WTC11 (cell line): ENCODE measurements at regions not wholly inside any gene's neighbourhood (a gene's known extent, or its start where the extent isn't known, plus 50 kb on each side); places are given as distances from the start of the nearest gene placed in this dataset.
"Not testable (repeated sequence)": the region's sequence is repeated elsewhere in the genome, so short reads cannot be mapped to it uniquely, and the experiment has no call there.

Experiments
- ATAC-seq: fragments of 200-7000 bp; cut with Tn5 transposase; 2 replicates; pipeline ENCODE4 v1.10.0; 2021; ENCODE audit warnings: mild to moderate bottlenecking, moderate library complexity
- CTCF ChIA-PET: fragments of 300-600 bp; sonication (Branson Sonifier 250); formaldehyde crosslinking; loops from one replicate; lab custom pipeline; 2021; ENCODE audit warnings: antibody characterized with exemption; lab: Charles Lee
- POLR2A ChIA-PET: fragments of 350-600 bp; sonication (Branson Sonifier 250); formaldehyde crosslinking; loops from one replicate; lab custom pipeline; 2021; ENCODE audit warnings: antibody characterized with exemption; lab: Charles Lee
- DNase-seq: peaks from one replicate; pipeline ENCODE4 v3.0.0; 2021; ENCODE audit warnings: low spot score
- H3K27ac Mint-ChIP-seq: 2 replicates; pipeline ENCODE4 v1.8.0; 2021; ENCODE audit warnings: mixed read lengths
- H3K27me3 Mint-ChIP-seq: 2 replicates; pipeline ENCODE4 v1.8.0; 2021; ENCODE audit warnings: low read depth, mild to moderate bottlenecking, moderate library complexity, mixed read lengths
- H3K36me3 Mint-ChIP-seq: 2 replicates; pipeline ENCODE4 v1.8.0; 2021; ENCODE audit warnings: mixed read lengths
- H3K4me1 Mint-ChIP-seq: 2 replicates; pipeline ENCODE4 v1.8.0; 2022; ENCODE audit warnings: mixed read lengths
- H3K4me3 Mint-ChIP-seq: 2 replicates; pipeline ENCODE4 v1.8.0; 2021; ENCODE audit warnings: mild to moderate bottlenecking, moderate library complexity, mixed read lengths
- H3K9me3 Mint-ChIP-seq: 2 replicates; pipeline ENCODE4 v1.8.0; 2021; ENCODE audit warnings: mixed read lengths
- AFF4 ChIP-seq: sonication (generic); formaldehyde crosslinking; IDR thresholded peaks from 2 replicates; pipeline ENCODE4 v1.8.1; 2023; ENCODE audit warnings: mild to moderate bottlenecking, missing genetic modification reagents, borderline replicate concordance
- ATF1 ChIP-seq: sonication (generic); formaldehyde crosslinking; IDR thresholded peaks from 2 replicates; pipeline ENCODE4 v1.8.1; 2023; ENCODE audit warnings: mild to moderate bottlenecking, moderate library complexity, missing genetic modification reagents
- CBFB ChIP-seq: sonication (generic); formaldehyde crosslinking; IDR thresholded peaks from 2 replicates; pipeline ENCODE4 v1.8.1; 2022; ENCODE audit warnings: mild to moderate bottlenecking, low read depth, missing genetic modification reagents
- CDX4 ChIP-seq: fragments of 250-450 bp; sonication (Bioruptor Pico); IDR thresholded peaks from 2 replicates; pipeline ENCODE4 v1.9.0; 2021; ENCODE audit warnings: moderate library complexity, mild to moderate bottlenecking, inconsistent platforms, borderline replicate concordance
- CREM ChIP-seq: sonication (generic); formaldehyde crosslinking; IDR thresholded peaks from 2 replicates; pipeline ENCODE4 v1.8.1; 2022; ENCODE audit warnings: mild to moderate bottlenecking, missing genetic modification reagents, moderate library complexity
- ETV6 ChIP-seq: sonication (generic); formaldehyde crosslinking; IDR thresholded peaks from 2 replicates; pipeline ENCODE4 v1.8.1; 2022; ENCODE audit warnings: mild to moderate bottlenecking, missing genetic modification reagents
- GRHL2 ChIP-seq: fragments of 250-450 bp; sonication (Bioruptor Pico); IDR thresholded peaks from 2 replicates; pipeline ENCODE4 v1.8.0; 2022; ENCODE audit warnings: mild to moderate bottlenecking, moderate library complexity; ENCODE audit not compliant: insufficient replicate concordance, severe bottlenecking
- HMGA2 ChIP-seq: fragments of 250-450 bp; sonication (Bioruptor Pico); IDR thresholded peaks from 2 replicates; pipeline ENCODE4 v1.4.0; 2021; ENCODE audit warnings: mild to moderate bottlenecking, moderate library complexity
- IRF2 ChIP-seq: sonication (generic); formaldehyde crosslinking; IDR thresholded peaks from 2 replicates; pipeline ENCODE4 v1.8.0; 2022; ENCODE audit warnings: low read depth, missing genetic modification reagents, borderline replicate concordance
- MAX ChIP-seq: sonication (generic); formaldehyde crosslinking; IDR thresholded peaks from 2 replicates; pipeline ENCODE4 v1.8.0; 2022; ENCODE audit warnings: mild to moderate bottlenecking, missing genetic modification reagents
- NFATC4 ChIP-seq: fragments of 250-450 bp; sonication (Bioruptor Pico); IDR thresholded peaks from 2 replicates; pipeline ENCODE4 v1.9.0; 2021; ENCODE audit warnings: mild to moderate bottlenecking
- SP1 ChIP-seq: sonication (generic); formaldehyde crosslinking; conservative IDR thresholded peaks from 2 replicates; pipeline ENCODE4 v1.8.1; 2022; ENCODE audit warnings: missing genetic modification reagents
- USF2 ChIP-seq: sonication (generic); formaldehyde crosslinking; IDR thresholded peaks from 2 replicates; pipeline ENCODE4 v1.8.1; 2023; ENCODE audit warnings: mild to moderate bottlenecking, missing genetic modification reagents, moderate library complexity
- ZBTB21 ChIP-seq: sonication (generic); formaldehyde crosslinking; IDR thresholded peaks from 2 replicates; pipeline ENCODE4 v1.8.1; 2023; ENCODE audit warnings: mild to moderate bottlenecking, missing genetic modification reagents, borderline replicate concordance
- ZMAT4 ChIP-seq: fragments of 250-450 bp; sonication (Bioruptor Pico); IDR thresholded peaks from 2 replicates; pipeline ENCODE4 v1.9.0; 2021; ENCODE audit warnings: mild to moderate bottlenecking
- ZNF317 ChIP-seq: sonication (generic); formaldehyde crosslinking; IDR thresholded peaks from 2 replicates; pipeline ENCODE4 v1.8.1; 2023; ENCODE audit warnings: low read depth, mild to moderate bottlenecking, moderate library complexity, missing genetic modification reagents, borderline replicate concordance
- ZNF416 ChIP-seq: fragments of 250-450 bp; sonication (Bioruptor Pico); IDR thresholded peaks from 2 replicates; pipeline ENCODE4 v1.9.0; 2021; ENCODE audit warnings: mild to moderate bottlenecking, inconsistent platforms
- ZNF423 ChIP-seq: fragments of 250-450 bp; sonication (Bioruptor Pico); IDR thresholded peaks from 2 replicates; pipeline ENCODE4 v2.1.2; 2022; ENCODE audit warnings: mild to moderate bottlenecking, moderate library complexity

GRCh38 chr13:48833412-48833811, 142.3 kb upstream of the FNDC3A start (continued):
- TF ChIP-seq CDX4 (CRISPR knock-in tag), result no peak
- TF ChIP-seq ZMAT4 (CRISPR knock-in tag), result no peak
- TF ChIP-seq ZNF317, result no peak
- no peak for TF ChIP-seq HMGA2 (CRISPR knock-in tag)
- TF ChIP-seq ETV6 (CRISPR knock-in tag), result no peak
- TF ChIP-seq NFATC4, result no peak

- ATAC-seq, H3K27ac Mint-ChIP-seq, POLR2A ChIA-PET, DNase-seq, H3K4me1 Mint-ChIP-seq, H3K4me3 Mint-ChIP-seq, H3K27me3 Mint-ChIP-seq, CTCF ChIA-PET, H3K36me3 Mint-ChIP-seq: not testable (repeated sequence)
- H3K9me3 Mint-ChIP-seq, result peaks cover 36% of the 10 kb centered on the region
Measured at GRCh38 chr13:48835326-48835725, 140.4 kb upstream of the FNDC3A start.

- Mint-ChIP-seq H3K4me1 (peaks cover 13% of the 10 kb centered on the region), H3K27me3 (no peaks in the 10 kb centered on the region), H3K36me3 (peaks cover 4% of the 10 kb centered on the region), H3K4me3 (no peak overlapping the region), H3K9me3 (peaks cover 22% of the 10 kb centered on the region), H3K27ac (no peak overlapping the region)
- CTCF ChIA-PET, result no interaction called here
- no peak for TF ChIP-seq ATF1 (CRISPR knock-in tag)
- TF ChIP-seq GRHL2, result no peak
- no peak for TF ChIP-seq ZBTB21 (CRISPR knock-in tag)
- TF ChIP-seq CBFB, result no peak
- no peak for TF ChIP-seq SP1 (CRISPR knock-in tag)
- TF ChIP-seq CREM (CRISPR knock-in tag), result no peak
- POLR2A ChIA-PET, result no interaction called here
- DNase-seq (no peak), ATAC-seq (no peak)
Measured at GRCh38 chr13:48838193-48838973, 137.3 kb upstream of the FNDC3A start.

- TF ChIP-seq USF2 (CRISPR knock-in tag) (no peak), ATF1 (CRISPR knock-in tag) (no peak), ZNF416 (CRISPR knock-in tag) (no peak), ZNF423 (CRISPR knock-in tag) (no peak), AFF4 (CRISPR knock-in tag) (no peak), IRF2 (CRISPR knock-in tag) (no peak), MAX (no peak)
- H3K27me3 Mint-ChIP-seq, result no peaks in the 10 kb centered on the region
- H3K36me3 Mint-ChIP-seq, result peaks cover 4% of the 10 kb centered on the region; the same call in 1 of the 2 replicates
- H3K4me3 Mint-ChIP-seq, result no peak overlapping the region
- ChIA-PET CTCF (no interaction called here), POLR2A (no interaction called here)
- no peak overlapping the region for H3K27ac Mint-ChIP-seq
- peaks cover 13% of the 10 kb centered on the region for H3K4me1 Mint-ChIP-seq
- peaks cover 15% of the 10 kb centered on the region for H3K9me3 Mint-ChIP-seq
- ATAC-seq, result no peak
- no peak for DNase-seq
Measured at GRCh38 chr13:48839171-48839570, 136.5 kb upstream of the FNDC3A start.
